Left renal cortex interstitium (tissue), 4 donors: ENCODE measurements at regions not wholly inside any gene's neighbourhood (a gene's known extent, or its start where the extent isn't known, plus 50 kb on each side); places are given as distances from the start of the nearest gene placed in this dataset.

ENCODE experiments used
- DNase-seq, 4 donors: peaks; one replicate each; pipeline ENCODE4 v3.0.0-alpha.2; 2013; ENCODE audit warnings: low read depth in 4 of 4, low spot score in 2 of 4, missing footprints in 1 of 4

DNA sequence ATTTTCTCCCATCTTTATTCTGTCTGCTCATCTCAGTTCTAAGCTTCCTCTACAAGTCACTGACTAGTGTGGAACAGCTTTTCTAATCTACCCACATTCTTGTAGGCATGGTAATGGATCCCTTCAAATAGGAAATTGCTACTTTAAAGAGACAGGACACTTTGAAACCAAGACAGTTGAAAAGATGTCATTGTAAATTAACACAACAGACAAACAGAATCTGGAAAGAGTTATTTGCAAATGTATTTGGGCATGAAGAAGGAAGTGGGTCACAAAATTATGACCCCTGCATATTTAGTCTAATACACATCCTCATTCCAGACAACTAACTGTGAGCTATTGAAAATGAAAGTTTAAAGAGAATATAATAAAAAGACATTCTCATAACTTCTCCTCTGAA lies 298.2 kb upstream of the MARCKS start:
- no peak for DNase-seq

DNA sequence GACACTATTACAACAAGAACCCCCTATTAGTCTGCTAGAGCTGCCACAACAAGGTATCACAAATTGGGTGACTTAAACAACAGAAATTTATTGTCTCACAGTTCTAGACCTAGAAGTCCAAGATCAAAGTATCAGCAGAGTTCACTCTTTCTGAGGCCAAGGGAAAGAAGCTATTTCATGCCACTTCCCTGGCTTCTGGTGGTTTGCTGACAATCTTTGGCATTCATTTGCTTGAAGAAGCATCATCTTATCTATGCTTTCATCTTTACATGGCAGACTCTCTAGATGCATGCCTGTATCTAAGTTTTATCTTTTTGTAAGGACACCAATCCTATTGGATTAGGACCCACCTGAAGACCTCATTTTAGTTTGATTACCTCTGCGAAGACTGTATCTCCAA lies 296.8 kb upstream of the MARCKS start:
- DNase-seq = no peak

- no peak for DNase-seq
Measured at GRCh38 chr6:113560908-113561307, 296.2 kb upstream of the MARCKS start.

- DNase-seq = no peak
Measured at GRCh38 chr6:113562248-113562647, 294.9 kb upstream of the MARCKS start.

GRCh38 chr6:113564371-113565171 lies 292.6 kb upstream of the MARCKS start:
- DNase-seq = peak; percentile 59 to 77 (median 67)

- DNase-seq = peak in 1 of 4 donors; percentile 15
Measured at GRCh38 chr6:113565306-113565705, 291.8 kb upstream of the MARCKS start.

GRCh38 chr6:113570161-113570560 lies 287.0 kb upstream of the MARCKS start:
- DNase-seq = no peak

DNA sequence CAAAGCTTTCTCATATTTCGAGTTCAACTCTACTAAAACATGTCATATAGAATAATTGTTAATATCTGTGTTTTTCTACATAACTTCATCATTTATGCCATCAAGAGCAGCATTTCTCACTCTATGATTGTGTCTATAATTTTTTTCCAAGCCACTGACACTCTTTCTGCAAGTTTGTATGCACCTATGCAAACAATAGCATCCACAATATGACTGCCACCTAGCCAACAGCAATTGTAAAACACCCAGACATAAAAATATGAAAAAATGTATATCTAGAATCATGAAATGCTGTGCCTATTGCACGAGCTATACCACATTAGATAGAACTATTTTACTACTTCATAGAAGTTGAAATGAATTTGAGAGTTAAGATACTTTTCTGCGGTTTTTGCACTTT lies 286.5 kb upstream of the MARCKS start:
- no peak for DNase-seq

DNA sequence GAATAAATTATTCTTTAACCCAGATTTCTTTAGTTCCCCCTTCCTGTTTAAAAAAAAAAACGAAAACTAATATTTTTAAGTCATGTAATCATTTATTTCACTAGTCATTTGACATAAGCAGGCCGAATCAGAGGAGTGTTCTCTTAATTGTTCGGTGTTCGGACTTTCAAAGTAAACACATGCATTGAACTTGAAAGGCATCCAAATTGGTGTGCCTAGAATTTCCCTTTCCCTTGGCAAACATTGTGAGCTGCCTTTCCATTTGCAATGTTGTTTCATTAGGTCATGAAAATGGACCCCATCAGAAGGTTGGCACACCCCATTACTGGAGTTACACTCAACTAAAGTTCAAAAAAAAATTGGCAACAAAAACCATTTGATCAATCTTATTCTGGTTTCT lies 283.0 kb upstream of the MARCKS start:
- no peak for DNase-seq

- no peak for DNase-seq
Measured at GRCh38 chr6:113576310-113576709, 280.8 kb upstream of the MARCKS start.

DNA sequence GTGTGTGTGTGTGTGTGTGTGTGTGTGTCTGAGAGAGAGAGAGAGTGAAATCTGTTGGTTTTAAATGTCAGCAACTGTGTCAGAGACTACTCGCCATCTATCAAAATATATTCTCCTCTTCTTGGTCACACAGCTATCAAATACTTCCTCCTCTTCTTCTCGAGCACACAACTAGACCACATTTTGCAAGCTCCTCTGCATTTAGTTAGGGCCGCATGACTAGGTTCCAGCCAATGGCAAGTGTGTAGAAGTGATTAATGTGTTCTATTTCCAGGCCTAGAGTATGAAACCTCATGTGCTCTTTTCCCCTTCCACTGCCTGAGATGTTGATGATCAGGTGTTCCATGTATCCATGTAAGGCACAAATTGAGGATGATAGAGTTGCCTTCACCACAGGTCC lies 278.5 kb upstream of the MARCKS start:
- DNase-seq = no peak

DNA sequence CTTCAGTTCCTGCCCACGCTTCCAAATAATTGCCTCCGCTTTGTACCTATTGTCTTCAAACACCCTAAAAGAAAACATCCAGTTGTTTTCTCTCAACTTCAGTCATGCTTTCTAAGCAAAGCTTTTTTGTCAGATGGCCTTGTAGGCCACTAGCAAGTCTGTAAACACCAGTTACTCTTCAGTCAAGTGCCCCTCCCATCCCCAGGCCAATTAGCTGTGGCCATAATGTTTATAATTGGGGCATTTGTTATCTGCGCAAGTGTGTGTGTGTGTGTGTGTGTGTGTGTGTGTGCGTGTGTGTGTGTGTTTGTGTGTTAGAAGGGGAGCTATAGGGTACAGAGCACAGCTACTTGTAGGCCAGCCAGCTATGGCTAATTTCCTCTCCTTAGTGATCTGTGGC lies 272.4 kb upstream of the MARCKS start:
- no peak for DNase-seq

DNA sequence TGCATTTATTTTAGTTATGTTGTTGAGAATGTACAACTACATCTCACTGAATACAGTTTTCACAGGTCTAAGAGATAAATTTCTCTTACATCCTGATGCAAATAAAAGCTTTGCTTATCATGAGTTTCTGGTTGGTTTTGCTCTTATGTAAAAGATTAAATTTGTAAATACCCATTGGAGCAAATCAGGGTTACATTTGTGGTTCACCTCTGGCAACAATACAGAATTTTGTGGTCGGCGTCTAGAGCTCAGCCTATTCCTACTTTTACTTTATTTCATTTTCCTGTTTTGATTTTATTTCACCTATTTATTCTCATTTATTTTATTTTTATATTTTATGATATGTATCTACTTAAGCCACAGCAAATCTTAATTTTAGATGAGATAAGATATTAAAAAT lies 271.9 kb upstream of the MARCKS start:
- no peak for DNase-seq

DNA sequence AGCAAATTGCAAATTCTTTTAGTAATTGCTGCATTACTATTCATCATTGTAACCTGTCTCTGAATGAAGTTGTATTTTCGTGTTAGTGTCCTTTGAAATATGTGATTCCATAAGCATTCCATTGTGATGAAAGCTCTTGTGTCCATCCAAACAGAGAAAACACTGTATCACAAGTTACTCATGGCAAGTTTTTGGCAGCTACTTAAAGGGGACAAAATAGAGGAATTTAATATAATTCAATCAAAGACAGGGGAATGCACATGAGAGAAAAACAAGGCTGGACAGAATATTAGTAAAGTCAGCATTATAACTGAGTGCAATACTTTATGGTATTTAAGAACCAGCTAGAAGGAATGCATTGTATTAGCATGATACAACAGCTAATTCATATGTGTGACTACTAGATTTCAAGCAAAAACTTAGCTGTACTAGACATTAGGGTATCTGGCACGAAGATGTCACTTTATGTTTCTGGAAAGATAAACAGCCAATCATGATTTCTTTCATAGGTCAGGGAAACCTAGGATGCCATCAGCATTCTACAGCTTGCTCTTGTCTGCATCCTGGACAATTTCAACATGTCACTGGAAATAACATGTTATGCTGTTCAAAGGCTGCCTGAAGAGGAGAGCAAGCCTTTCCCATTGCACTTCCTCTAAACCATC lies 270.6 kb upstream of the MARCKS start:
- no peak for DNase-seq

DNA sequence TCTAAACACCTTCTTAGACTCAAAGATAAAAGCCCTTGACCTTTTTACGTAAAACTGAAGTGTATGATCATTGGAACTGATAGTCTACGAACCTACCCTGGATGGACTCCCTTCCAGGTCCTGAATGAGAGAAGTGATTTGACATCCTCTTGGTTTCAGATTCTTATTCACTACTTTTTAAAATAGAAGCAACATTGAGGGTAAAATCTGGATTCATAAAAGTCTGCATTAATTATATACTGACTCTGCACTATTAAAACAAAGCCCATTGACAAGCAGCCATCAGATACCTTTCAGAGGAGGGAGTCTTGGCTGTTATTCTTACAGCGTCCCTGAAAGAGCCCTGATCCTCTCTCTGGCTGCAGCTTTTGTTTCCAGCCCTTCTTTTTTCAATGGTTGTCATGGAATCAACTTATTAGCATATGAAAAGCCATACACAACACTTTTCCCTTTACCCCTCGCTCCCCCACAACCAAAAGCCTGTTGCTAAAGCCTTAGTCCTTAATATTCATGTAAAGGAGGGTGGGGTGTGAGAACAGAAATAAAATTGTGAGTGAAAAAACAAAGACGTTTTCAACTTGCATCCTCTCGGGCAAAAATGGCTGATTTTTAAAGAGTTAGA lies 270.0 kb upstream of the MARCKS start:
- no peak for DNase-seq

- DNase-seq = no peak
Measured at GRCh38 chr6:113588646-113589045, 268.5 kb upstream of the MARCKS start.

- DNase-seq = peak in 2 of 4 donors; percentile 32 to 44
Measured at GRCh38 chr6:113591896-113592827, 265.0 kb upstream of the MARCKS start.

DNA sequence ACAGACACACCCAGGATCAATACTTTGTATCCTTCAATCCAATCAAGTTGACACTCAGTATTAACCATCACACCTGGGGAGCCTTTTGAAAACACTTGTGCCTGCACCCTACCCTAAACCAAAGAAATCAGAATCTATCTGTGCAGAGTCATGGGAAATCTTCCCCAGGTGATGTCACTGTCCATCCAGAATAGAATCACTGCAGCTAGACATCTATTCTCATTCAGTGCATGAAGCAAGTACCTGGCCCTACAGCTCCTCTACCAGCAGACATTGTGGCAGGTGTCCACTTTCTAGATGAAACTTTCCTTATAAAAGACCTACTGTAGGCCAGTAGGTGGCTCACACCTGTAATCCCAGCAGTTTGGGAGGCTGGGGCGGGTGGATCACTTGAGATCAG lies 262.4 kb upstream of the MARCKS start:
- DNase-seq = no peak

DNA sequence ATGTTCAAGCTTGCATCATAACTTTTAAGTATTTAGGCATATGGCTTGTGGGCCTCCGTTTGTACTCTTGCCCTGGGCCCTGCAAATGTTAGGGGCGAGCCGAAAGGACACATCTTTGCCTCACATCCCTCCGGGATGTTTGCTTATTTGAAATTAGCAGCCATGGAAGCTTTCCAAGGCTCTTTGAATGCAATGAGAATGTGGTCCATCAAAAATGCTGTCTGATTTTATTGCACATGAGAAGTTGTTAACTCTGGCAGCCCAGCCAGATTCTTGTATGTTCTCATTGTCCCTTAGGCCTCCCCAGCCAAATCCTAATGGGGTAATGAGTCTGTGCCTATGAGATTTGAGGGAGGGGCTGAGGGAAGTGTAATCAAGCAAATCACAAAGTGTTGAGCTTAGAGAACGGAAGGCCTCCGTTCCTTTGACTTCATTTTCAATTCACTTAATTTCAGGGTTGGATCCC lies 261.2 kb upstream of the MARCKS start:
- DNase-seq = peak; percentile 63 to 77 (median 73)

- peak in 2 of 4 donors; percentile 33 to 35 for DNase-seq
Measured at GRCh38 chr6:113596387-113597230, 260.5 kb upstream of the MARCKS start.
